H9 (cell line): ENCODE measurements at regions not wholly inside any gene's neighbourhood (a gene's known extent, or its start where the extent isn't known, plus 50 kb on each side); places are given as distances from the start of the nearest gene placed in this dataset.

Source experiments
- DNase-seq: peaks from one replicate; pipeline ENCODE4 v3.0.0-alpha.2; 2017
- H2AFZ ChIP-seq: one replicate; pipeline ENCODE4 v1.6.1; 2013; ENCODE audit warnings: mild to moderate bottlenecking, low read length, control low read depth, moderate library complexity
- H2AK5ac ChIP-seq: 2 replicates; pipeline ENCODE4 v1.6.1; 2013; ENCODE audit warnings: low read length, control low read depth, mixed read lengths; ENCODE audit not compliant: insufficient read length
- H2BK120ac ChIP-seq: one replicate; pipeline ENCODE4 v1.6.1; 2013; ENCODE audit warnings: low read depth, mild to moderate bottlenecking, low read length, control low read depth, inconsistent platforms; ENCODE audit not compliant: poor library complexity, severe bottlenecking
- H2BK12ac ChIP-seq: 2 replicates; pipeline ENCODE4 v1.6.1; 2013; ENCODE audit warnings: low read length, control low read depth, mixed read lengths, low read depth; ENCODE audit not compliant: insufficient read length
- H2BK15ac ChIP-seq: 2 replicates; pipeline ENCODE4 v1.6.1; 2013; ENCODE audit warnings: low read depth, low read length, control low read depth
- H2BK20ac ChIP-seq: one replicate; pipeline ENCODE4 v1.6.1; 2013; ENCODE audit warnings: low read depth, mild to moderate bottlenecking, low read length, control low read depth, inconsistent platforms; ENCODE audit not compliant: poor library complexity, severe bottlenecking
- H2BK5ac ChIP-seq: 2 replicates; pipeline ENCODE4 v1.6.1; 2013; ENCODE audit warnings: low read length, control low read depth, mixed read lengths; ENCODE audit not compliant: insufficient read length
- H3K14ac ChIP-seq: 2 replicates; pipeline ENCODE4 v1.6.1; 2013; ENCODE audit warnings: low read length, control low read depth; ENCODE audit not compliant: insufficient read depth
- H3K18ac ChIP-seq: 2 replicates; pipeline ENCODE4 v1.6.1; 2013; ENCODE audit warnings: low read depth, mild to moderate bottlenecking, mixed read lengths, low read length, control low read depth; ENCODE audit not compliant: insufficient read length
- H3K23ac ChIP-seq: 2 replicates; pipeline ENCODE4 v1.6.1; 2013; ENCODE audit warnings: low read length, control low read depth, mixed read lengths, low read depth; ENCODE audit not compliant: insufficient read length
- H3K23me2 ChIP-seq: 2 replicates; pipeline ENCODE4 v1.6.1; 2013; ENCODE audit warnings: low read depth, mild to moderate bottlenecking, mixed read lengths, low read length, control low read depth; ENCODE audit not compliant: insufficient read length, poor library complexity, severe bottlenecking
- H3K27ac ChIP-seq: 2 replicates; pipeline ENCODE4 v1.5.1; 2013; ENCODE audit warnings: low read length, control low read depth, mixed read lengths, low read depth; ENCODE audit not compliant: insufficient read length
- H3K27me3 ChIP-seq: 2 replicates; pipeline ENCODE4 v1.6.1; 2013; ENCODE audit warnings: low read length, control low read depth, inconsistent platforms; ENCODE audit not compliant: insufficient read depth
- H3K4ac ChIP-seq: 2 replicates; pipeline ENCODE4 v1.6.1; 2013; ENCODE audit warnings: low read depth, mild to moderate bottlenecking, control low read depth, inconsistent platforms, low read length, moderate library complexity
- H3K4me1 ChIP-seq: 2 replicates; pipeline ENCODE4 v1.6.1; 2013; ENCODE audit warnings: low read length, control low read depth, inconsistent platforms; ENCODE audit not compliant: insufficient read depth
- H3K4me2 ChIP-seq: 2 replicates; pipeline ENCODE4 v1.6.1; 2013; ENCODE audit warnings: low read length, control low read depth, mixed read lengths; ENCODE audit not compliant: insufficient read length, insufficient read depth
- H3K56ac ChIP-seq: 2 replicates; pipeline ENCODE4 v1.6.1; 2013; ENCODE audit warnings: low read depth, mild to moderate bottlenecking, mixed read lengths, low read length, control low read depth; ENCODE audit not compliant: insufficient read length
- H3K79me1 ChIP-seq: 2 replicates; pipeline ENCODE4 v1.6.1; 2013; ENCODE audit warnings: low read depth, mild to moderate bottlenecking, moderate library complexity, low read length, control low read depth, inconsistent platforms; ENCODE audit not compliant: insufficient read depth, poor library complexity, severe bottlenecking
- H3K79me2 ChIP-seq: 2 replicates; pipeline ENCODE4 v1.6.1; 2013; ENCODE audit warnings: low read length, control low read depth, inconsistent platforms; ENCODE audit not compliant: insufficient read depth
- H3K9ac ChIP-seq: 2 replicates; pipeline ENCODE4 v1.6.1; 2013; ENCODE audit warnings: low read length, control low read depth, mixed read lengths; ENCODE audit not compliant: insufficient read length; ENCODE audit errors: extremely low read depth
- H3K9me3 ChIP-seq: one replicate; pipeline ENCODE4 v1.6.1; 2013; ENCODE audit warnings: low read depth, low read length, inconsistent platforms; ENCODE audit not compliant: control insufficient read depth
- H3T11ph ChIP-seq: one replicate; pipeline ENCODE4 v1.6.1; 2013; ENCODE audit warnings: mild to moderate bottlenecking, low read length, control low read depth, inconsistent platforms
- H4K20me1 ChIP-seq: one replicate; pipeline ENCODE4 v1.6.1; 2013; ENCODE audit not compliant: control insufficient read depth, insufficient read length, insufficient read depth
- H4K5ac ChIP-seq: 2 replicates; pipeline ENCODE4 v1.6.1; 2013; ENCODE audit warnings: low read depth, mild to moderate bottlenecking, mixed read lengths, low read length, control low read depth; ENCODE audit not compliant: insufficient read length
- H4K8ac ChIP-seq: replicated peaks from 2 replicates; pipeline ENCODE4 v1.6.1; 2013; ENCODE audit warnings: low read length, control low read depth, mixed read lengths, low read depth; ENCODE audit not compliant: insufficient read length
- H4K91ac ChIP-seq: 2 replicates; pipeline ENCODE4 v1.6.1; 2013; ENCODE audit warnings: low read depth, mild to moderate bottlenecking, moderate library complexity, mixed read lengths, low read length, control low read depth; ENCODE audit not compliant: insufficient read length
- H3K27ac Mint-ChIP-seq, 3 experiments: 2 replicates in 2 of 3; 3 replicates in 1 of 3; pipeline ENCODE4 v1.8.0; 2020 to 2021; ENCODE audit warnings: mixed read lengths in 3 of 3, mild to moderate bottlenecking in 1 of 3, moderate library complexity in 1 of 3
- H3K27me3 Mint-ChIP-seq: 2 replicates; pipeline ENCODE4 v1.8.0; 2021; ENCODE audit warnings: low read depth, mild to moderate bottlenecking, moderate library complexity, mixed read lengths
- H3K36me3 Mint-ChIP-seq, 3 experiments: 2 replicates in 2 of 3; 3 replicates in 1 of 3; pipeline ENCODE4 v1.8.0; 2020 to 2021; ENCODE audit warnings: low read depth in 3 of 3, mixed read lengths in 3 of 3; ENCODE audit not compliant: insufficient read depth in 1 of 3
- H3K4me1 Mint-ChIP-seq, 2 experiments: 2 replicates each; pipeline ENCODE4 v1.8.0; 2020; ENCODE audit warnings: mixed read lengths in 2 of 2
- H3K4me3 Mint-ChIP-seq, 2 experiments: 2 replicates in 1 of 2; 3 replicates in 1 of 2; pipeline ENCODE4 v1.8.0; 2020 to 2021; ENCODE audit warnings: mild to moderate bottlenecking in 2 of 2, mixed read lengths in 2 of 2, moderate library complexity in 1 of 2
- H3K9me3 Mint-ChIP-seq, 2 experiments: 2 replicates in 1 of 2; 3 replicates in 1 of 2; pipeline ENCODE4 v1.8.0; 2020; ENCODE audit warnings: mild to moderate bottlenecking in 2 of 2, mixed read lengths in 2 of 2, moderate library complexity in 1 of 2
- WGBS: extraction: QIAGEN DNeasy Blood & Tissue Kit; methylation state at CpG from one replicate; pipeline ENCODE4 v1.1.7; 2013; ENCODE audit warnings: missing lambda C conversion rate, low lambda C conversion rate, mixed read lengths; ENCODE audit not compliant: insufficient read length; ENCODE audit errors: extremely low coverage; 5-methylcytosine and 5-hydroxymethylcytosine counted together
- TF ChIP-seq, protein P1 (sequence below): fragments of 200-600 bp; sonication (generic); conservative IDR thresholded peaks from 3 replicates; pipeline ENCODE4 v1.8.0; 2021; ENCODE audit warnings: antibody characterized with exemption, mild to moderate bottlenecking

DNA sequence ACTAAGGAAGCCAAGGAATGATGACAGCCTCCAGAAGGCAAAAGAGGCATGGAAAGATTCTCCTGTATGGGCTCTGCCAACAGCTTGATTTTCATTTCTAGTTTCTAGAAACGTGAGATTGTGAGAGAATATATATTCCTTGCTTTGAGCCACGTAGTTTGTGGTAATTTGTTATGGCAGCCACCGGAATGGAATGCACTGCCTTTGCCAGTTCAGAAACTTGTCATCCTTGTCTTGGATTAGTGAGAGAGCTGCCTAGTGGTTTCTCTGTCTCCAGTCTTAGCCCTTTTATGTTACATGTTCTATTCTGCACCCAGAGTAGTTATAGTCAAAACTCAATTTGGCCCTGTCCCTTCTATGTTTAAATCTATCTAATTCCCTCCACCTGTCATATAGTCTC, 216.0 kb upstream of the PTGFR start:
- H2BK20ac ChIP-seq = no peak overlapping the region
- H3K4me1 ChIP-seq = no peaks in the 10 kb centered on the region
- Mint-ChIP-seq H3K36me3 (no peaks in the 10 kb centered on the region), H3K9me3 (no peaks in the 10 kb centered on the region), H3K27me3 (peaks cover 57% of the 10 kb centered on the region), H3K4me1 (no peaks in the 10 kb centered on the region), H3K27ac (no peak overlapping the region), H3K4me3 (no peak overlapping the region)
- H2BK15ac ChIP-seq = no peak overlapping the region
- no peak overlapping the region for H2AK5ac ChIP-seq
- no peaks in the 10 kb centered on the region for H3K9me3 ChIP-seq
- no peak overlapping the region for H3K18ac ChIP-seq
- H3K27ac ChIP-seq = no peak overlapping the region
- H4K8ac ChIP-seq = no peak overlapping the region
- no peak overlapping the region for H3K4ac ChIP-seq
- H3T11ph ChIP-seq = no peak overlapping the region
- no peak overlapping the region for H2BK120ac ChIP-seq
- H3K9ac ChIP-seq = no peak overlapping the region
- no peak overlapping the region for H4K5ac ChIP-seq
- no peaks in the 10 kb centered on the region for H4K20me1 ChIP-seq
- no peaks in the 10 kb centered on the region for H3K79me2 ChIP-seq
- H3K27me3 ChIP-seq = no peaks in the 10 kb centered on the region
- no peak overlapping the region for H4K91ac ChIP-seq
- H3K23ac ChIP-seq = no peak overlapping the region
- no peak overlapping the region for H3K4me2 ChIP-seq
- H3K56ac ChIP-seq = no peak overlapping the region
- H3K23me2 ChIP-seq = no peaks in the 10 kb centered on the region
- H2BK5ac ChIP-seq = no peak overlapping the region
- no CpG with 5 or more reads among the region's 3 CpGs for WGBS
- DNase-seq = no peak
- no peak overlapping the region for H3K14ac ChIP-seq
- TF ChIP-seq, protein P1, sequence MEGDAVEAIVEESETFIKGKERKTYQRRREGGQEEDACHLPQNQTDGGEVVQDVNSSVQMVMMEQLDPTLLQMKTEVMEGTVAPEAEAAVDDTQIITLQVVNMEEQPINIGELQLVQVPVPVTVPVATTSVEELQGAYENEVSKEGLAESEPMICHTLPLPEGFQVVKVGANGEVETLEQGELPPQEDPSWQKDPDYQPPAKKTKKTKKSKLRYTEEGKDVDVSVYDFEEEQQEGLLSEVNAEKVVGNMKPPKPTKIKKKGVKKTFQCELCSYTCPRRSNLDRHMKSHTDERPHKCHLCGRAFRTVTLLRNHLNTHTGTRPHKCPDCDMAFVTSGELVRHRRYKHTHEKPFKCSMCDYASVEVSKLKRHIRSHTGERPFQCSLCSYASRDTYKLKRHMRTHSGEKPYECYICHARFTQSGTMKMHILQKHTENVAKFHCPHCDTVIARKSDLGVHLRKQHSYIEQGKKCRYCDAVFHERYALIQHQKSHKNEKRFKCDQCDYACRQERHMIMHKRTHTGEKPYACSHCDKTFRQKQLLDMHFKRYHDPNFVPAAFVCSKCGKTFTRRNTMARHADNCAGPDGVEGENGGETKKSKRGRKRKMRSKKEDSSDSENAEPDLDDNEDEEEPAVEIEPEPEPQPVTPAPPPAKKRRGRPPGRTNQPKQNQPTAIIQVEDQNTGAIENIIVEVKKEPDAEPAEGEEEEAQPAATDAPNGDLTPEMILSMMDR = no peak
- H3K79me1 ChIP-seq = no peaks in the 10 kb centered on the region
- no peak overlapping the region for H2BK12ac ChIP-seq
- no peak overlapping the region for H2AFZ ChIP-seq
